ENCODE measurements at regions not wholly inside any gene's neighbourhood (a gene's known extent, or its start where the extent isn't known, plus 50 kb on each side); places are given as distances from the start of the nearest gene placed in this dataset.

DNA sequence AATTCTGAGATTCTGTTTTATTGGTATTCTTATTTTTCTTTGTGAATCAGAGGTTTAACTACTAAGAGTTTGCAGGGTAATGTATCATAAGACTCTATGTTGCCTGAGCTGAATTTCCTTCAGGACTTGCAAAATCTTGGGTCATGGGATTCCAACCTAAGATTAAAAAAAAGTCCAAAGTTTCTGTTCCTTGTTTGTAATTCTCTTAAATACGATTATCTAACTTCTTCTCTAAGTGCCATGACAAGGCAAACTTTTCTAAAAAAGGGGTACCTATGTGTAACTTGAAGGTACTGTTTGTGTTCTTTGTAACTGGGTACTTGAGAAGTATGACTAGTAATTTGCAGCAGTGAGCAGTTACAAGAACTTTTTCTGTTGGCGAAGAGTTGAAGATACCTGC, 181.3 kb upstream of the ZEB2 start:
- TF ChIP-seq ZFP30 (CRISPR knock-in tag; IDR thresholded peaks at IDR 0.05): no peak
- no peak for TF ChIP-seq SNAI2 (CRISPR knock-in tag; IDR thresholded peaks at IDR 0.05)
- no peak for TF ChIP-seq ZNF565 (CRISPR knock-in tag; conservative IDR thresholded peaks at IDR 0.05; ENCODE audit: low read depth)
- no peak for TF ChIP-seq ISL1 (CRISPR knock-in tag; IDR thresholded peaks at IDR 0.05)
- TF ChIP-seq ZNF8 (CRISPR knock-in tag; IDR thresholded peaks at IDR 0.05): no peak
- no peak for TF ChIP-seq ARNTL (CRISPR knock-in tag; IDR thresholded peaks at IDR 0.05; ENCODE audit: borderline replicate concordance, low read depth)
- TF ChIP-seq GLIS3 (CRISPR knock-in tag; IDR thresholded peaks at IDR 0.05): no peak
- no peak for TF ChIP-seq ESRRG (CRISPR knock-in tag; IDR thresholded peaks at IDR 0.05)
- no peak for TF ChIP-seq ZFP3 (CRISPR knock-in tag; IDR thresholded peaks at IDR 0.05)
- TF ChIP-seq, protein P1, sequence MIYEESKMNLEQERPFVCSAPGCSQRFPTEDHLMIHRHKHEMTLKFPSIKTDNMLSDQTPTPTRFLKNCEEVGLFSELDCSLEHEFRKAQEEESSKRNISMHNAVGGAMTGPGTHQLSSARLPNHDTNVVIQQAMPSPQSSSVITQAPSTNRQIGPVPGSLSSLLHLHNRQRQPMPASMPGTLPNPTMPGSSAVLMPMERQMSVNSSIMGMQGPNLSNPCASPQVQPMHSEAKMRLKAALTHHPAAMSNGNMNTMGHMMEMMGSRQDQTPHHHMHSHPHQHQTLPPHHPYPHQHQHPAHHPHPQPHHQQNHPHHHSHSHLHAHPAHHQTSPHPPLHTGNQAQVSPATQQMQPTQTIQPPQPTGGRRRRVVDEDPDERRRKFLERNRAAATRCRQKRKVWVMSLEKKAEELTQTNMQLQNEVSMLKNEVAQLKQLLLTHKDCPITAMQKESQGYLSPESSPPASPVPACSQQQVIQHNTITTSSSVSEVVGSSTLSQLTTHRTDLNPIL (CRISPR knock-in tag; IDR thresholded peaks at IDR 0.05; ENCODE audit: low read depth): no peak
- no peak for TF ChIP-seq PPARA (CRISPR knock-in tag; IDR thresholded peaks at IDR 0.05; ENCODE audit: borderline replicate concordance)
- ATAC-seq: no peak

DNA sequence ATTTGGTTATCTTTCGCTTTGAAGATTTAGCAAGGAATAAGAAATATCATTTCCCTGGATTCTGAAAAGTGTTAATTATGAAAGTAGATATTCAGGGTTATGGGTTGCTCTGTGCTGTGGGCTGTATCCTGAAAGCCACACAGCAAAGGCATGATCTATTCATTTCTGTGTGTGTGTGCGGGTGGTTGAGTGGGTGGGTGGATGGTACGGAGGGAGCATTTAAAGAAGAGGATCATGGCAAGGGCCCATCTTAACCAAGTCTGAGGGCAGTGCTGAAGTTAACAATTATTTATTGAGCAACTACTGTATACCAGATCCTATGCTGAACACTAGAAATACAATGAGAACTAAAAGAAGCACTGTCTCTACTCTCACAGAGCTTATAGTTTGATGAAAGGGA, 178.2 kb upstream of the ZEB2 start:
- ATAC-seq: no peak

GRCh38 chr2:144695657-144696056, 175.7 kb upstream of the ZEB2 start:
- no peak for ATAC-seq
- TF ChIP-seq SNAI2 (CRISPR knock-in tag; IDR thresholded peaks at IDR 0.05) (no peak), ZNF70 (CRISPR knock-in tag; IDR thresholded peaks at IDR 0.05) (no peak), OSR1 (CRISPR knock-in tag; IDR thresholded peaks at IDR 0.05) (no peak), CSDC2 (CRISPR knock-in tag; IDR thresholded peaks at IDR 0.05) (no peak), ZNF565 (CRISPR knock-in tag; conservative IDR thresholded peaks at IDR 0.05; ENCODE audit: low read depth) (no peak)
- TF ChIP-seq, protein P2, sequence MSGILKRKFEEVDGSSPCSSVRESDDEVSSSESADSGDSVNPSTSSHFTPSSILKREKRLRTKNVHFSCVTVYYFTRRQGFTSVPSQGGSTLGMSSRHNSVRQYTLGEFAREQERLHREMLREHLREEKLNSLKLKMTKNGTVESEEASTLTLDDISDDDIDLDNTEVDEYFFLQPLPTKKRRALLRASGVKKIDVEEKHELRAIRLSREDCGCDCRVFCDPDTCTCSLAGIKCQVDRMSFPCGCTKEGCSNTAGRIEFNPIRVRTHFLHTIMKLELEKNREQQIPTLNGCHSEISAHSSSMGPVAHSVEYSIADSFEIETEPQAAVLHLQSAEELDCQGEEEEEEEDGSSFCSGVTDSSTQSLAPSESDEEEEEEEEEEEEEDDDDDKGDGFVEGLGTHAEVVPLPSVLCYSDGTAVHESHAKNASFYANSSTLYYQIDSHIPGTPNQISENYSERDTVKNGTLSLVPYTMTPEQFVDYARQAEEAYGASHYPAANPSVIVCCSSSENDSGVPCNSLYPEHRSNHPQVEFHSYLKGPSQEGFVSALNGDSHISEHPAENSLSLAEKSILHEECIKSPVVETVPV (CRISPR knock-in tag; IDR thresholded peaks at IDR 0.05): no peak
- TF ChIP-seq, protein P3, sequence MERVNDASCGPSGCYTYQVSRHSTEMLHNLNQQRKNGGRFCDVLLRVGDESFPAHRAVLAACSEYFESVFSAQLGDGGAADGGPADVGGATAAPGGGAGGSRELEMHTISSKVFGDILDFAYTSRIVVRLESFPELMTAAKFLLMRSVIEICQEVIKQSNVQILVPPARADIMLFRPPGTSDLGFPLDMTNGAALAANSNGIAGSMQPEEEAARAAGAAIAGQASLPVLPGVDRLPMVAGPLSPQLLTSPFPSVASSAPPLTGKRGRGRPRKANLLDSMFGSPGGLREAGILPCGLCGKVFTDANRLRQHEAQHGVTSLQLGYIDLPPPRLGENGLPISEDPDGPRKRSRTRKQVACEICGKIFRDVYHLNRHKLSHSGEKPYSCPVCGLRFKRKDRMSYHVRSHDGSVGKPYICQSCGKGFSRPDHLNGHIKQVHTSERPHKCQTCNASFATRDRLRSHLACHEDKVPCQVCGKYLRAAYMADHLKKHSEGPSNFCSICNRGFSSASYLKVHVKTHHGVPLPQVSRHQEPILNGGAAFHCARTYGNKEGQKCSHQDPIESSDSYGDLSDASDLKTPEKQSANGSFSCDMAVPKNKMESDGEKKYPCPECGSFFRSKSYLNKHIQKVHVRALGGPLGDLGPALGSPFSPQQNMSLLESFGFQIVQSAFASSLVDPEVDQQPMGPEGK (CRISPR knock-in tag; IDR thresholded peaks at IDR 0.05; ENCODE audit: borderline replicate concordance): no peak

More for the DNA sequence above, 178.2 kb upstream of the ZEB2 start:
- no peak for TF ChIP-seq SNAI2 (CRISPR knock-in tag; IDR thresholded peaks at IDR 0.05)
- no peak for TF ChIP-seq TOX (CRISPR knock-in tag; IDR thresholded peaks at IDR 0.05; ENCODE audit: borderline replicate concordance)
- no peak for TF ChIP-seq CSDC2 (CRISPR knock-in tag; IDR thresholded peaks at IDR 0.05)
- TF ChIP-seq, protein P1 (CRISPR knock-in tag; IDR thresholded peaks at IDR 0.05; ENCODE audit: low read depth): no peak
- no peak for TF ChIP-seq GLIS3 (CRISPR knock-in tag; IDR thresholded peaks at IDR 0.05)
- no peak for TF ChIP-seq ZNF565 (CRISPR knock-in tag; conservative IDR thresholded peaks at IDR 0.05; ENCODE audit: low read depth)
- TF ChIP-seq ARNTL (CRISPR knock-in tag; IDR thresholded peaks at IDR 0.05; ENCODE audit: borderline replicate concordance, low read depth): no peak
- TF ChIP-seq BACH2 (CRISPR knock-in tag; IDR thresholded peaks at IDR 0.05; ENCODE audit: borderline replicate concordance): no peak
- TF ChIP-seq ESRRG (CRISPR knock-in tag; IDR thresholded peaks at IDR 0.05): no peak
- TF ChIP-seq PPARA (CRISPR knock-in tag; IDR thresholded peaks at IDR 0.05; ENCODE audit: borderline replicate concordance): no peak
- TF ChIP-seq ISL1 (CRISPR knock-in tag; IDR thresholded peaks at IDR 0.05): no peak
- TF ChIP-seq, protein P3 (CRISPR knock-in tag; IDR thresholded peaks at IDR 0.05; ENCODE audit: borderline replicate concordance): no peak
- TF ChIP-seq RARB (CRISPR knock-in tag; IDR thresholded peaks at IDR 0.05): no peak
- no peak for TF ChIP-seq ZNF70 (CRISPR knock-in tag; IDR thresholded peaks at IDR 0.05)
- TF ChIP-seq, protein P2 (CRISPR knock-in tag; IDR thresholded peaks at IDR 0.05): no peak
- no peak for TF ChIP-seq OSR1 (CRISPR knock-in tag; IDR thresholded peaks at IDR 0.05)
- no peak for TF ChIP-seq ZC3H10 (CRISPR knock-in tag; IDR thresholded peaks at IDR 0.05)
- no peak for TF ChIP-seq TCF4 (CRISPR knock-in tag; IDR thresholded peaks at IDR 0.05; ENCODE audit: borderline replicate concordance)
